Neuronal stem cell (in vitro differentiated cells): ENCODE measurements at regions not wholly inside any gene's neighbourhood (a gene's known extent, or its start where the extent isn't known, plus 50 kb on each side); places are given as distances from the start of the nearest gene placed in this dataset.

Experiments used
- DNase-seq: peaks from one replicate; pipeline ENCODE4 v3.0.0-alpha.2; 2013; ENCODE audit warnings: low spot score
- H2AFZ ChIP-seq: one replicate; pipeline ENCODE4 v1.6.1; 2013; ENCODE audit warnings: mild to moderate bottlenecking, low read length, inconsistent platforms
- H2AK5ac ChIP-seq: 2 replicates; pipeline ENCODE4 v1.6.1; 2013; ENCODE audit warnings: low read depth, mild to moderate bottlenecking, inconsistent platforms, low read length, moderate library complexity, mixed read lengths
- H2BK120ac ChIP-seq: 2 replicates; pipeline ENCODE4 v1.6.1; 2013; ENCODE audit warnings: low read depth, mild to moderate bottlenecking, inconsistent platforms, low read length, moderate library complexity, mixed read lengths
- H2BK12ac ChIP-seq: one replicate; pipeline ENCODE4 v1.6.1; 2013; ENCODE audit warnings: low read length, inconsistent platforms
- H2BK15ac ChIP-seq: 2 replicates; pipeline ENCODE4 v1.6.1; 2013; ENCODE audit warnings: mild to moderate bottlenecking, low read length, inconsistent platforms, mixed read lengths
- H2BK5ac ChIP-seq: one replicate; pipeline ENCODE4 v1.6.1; 2013; ENCODE audit warnings: inconsistent platforms, mild to moderate bottlenecking, low read length, moderate library complexity
- H3K14ac ChIP-seq: one replicate; pipeline ENCODE4 v1.6.1; 2013; ENCODE audit warnings: low read length, inconsistent platforms
- H3K18ac ChIP-seq: 2 replicates; pipeline ENCODE4 v1.6.1; 2013; ENCODE audit warnings: low read length, inconsistent platforms
- H3K23ac ChIP-seq: 2 replicates; pipeline ENCODE4 v1.6.1; 2013; ENCODE audit warnings: low read depth, mild to moderate bottlenecking, mixed read lengths, low read length, inconsistent platforms; ENCODE audit not compliant: poor library complexity
- H3K27ac ChIP-seq: replicated peaks from 3 replicates; pipeline ENCODE4 v1.5.1; 2013; ENCODE audit warnings: low read length, inconsistent platforms
- H3K27me3 ChIP-seq, 3 experiments: 2 replicates each; pipeline ENCODE4 v1.6.1; 2013; ENCODE audit warnings: low read length in 3 of 3, mild to moderate bottlenecking in 2 of 3, inconsistent platforms in 1 of 3, low read depth in 1 of 3, mixed read lengths in 1 of 3, moderate library complexity in 1 of 3; ENCODE audit not compliant: control insufficient read depth in 3 of 3, insufficient read depth in 3 of 3
- H3K36me3 ChIP-seq, 2 donors: replicated peaks in 1 of 2; 2 replicates each; pipeline ENCODE4 v1.6.1; 2013; ENCODE audit warnings: low read length in 2 of 2; ENCODE audit not compliant: control insufficient read depth in 2 of 2, insufficient read depth in 2 of 2
- H3K4ac ChIP-seq: 2 replicates; pipeline ENCODE4 v1.6.1; 2013; ENCODE audit warnings: inconsistent platforms, mild to moderate bottlenecking, low read length, moderate library complexity
- H3K4me1 ChIP-seq, 2 donors: 1 replicate in 1 of 2; 2 replicates in 1 of 2; pipeline ENCODE4 v1.6.1; 2013; ENCODE audit warnings: low read length in 2 of 2, low read depth in 1 of 2; ENCODE audit not compliant: control insufficient read depth in 2 of 2, insufficient read depth in 1 of 2
- H3K4me2 ChIP-seq: one replicate; pipeline ENCODE4 v1.6.1; 2013; ENCODE audit warnings: mild to moderate bottlenecking, low read length, inconsistent platforms; ENCODE audit not compliant: insufficient read depth, poor library complexity, severe bottlenecking
- H3K4me3 ChIP-seq, 2 donors: 2 replicates each; pipeline ENCODE4 v1.5.1; 2013; ENCODE audit warnings: low read length in 2 of 2, mild to moderate bottlenecking in 2 of 2, inconsistent platforms in 1 of 2, moderate library complexity in 1 of 2
- H3K79me1 ChIP-seq: one replicate; pipeline ENCODE4 v1.6.1; 2013; ENCODE audit warnings: low read depth, mild to moderate bottlenecking, inconsistent platforms, low read length, moderate library complexity
- H3K9ac ChIP-seq: one replicate; pipeline ENCODE4 v1.6.1; 2013; ENCODE audit warnings: mild to moderate bottlenecking, low read depth, low read length, inconsistent platforms; ENCODE audit not compliant: poor library complexity
- H3K9me3 ChIP-seq, 2 donors: replicated peaks in 1 of 2; 2 replicates each; pipeline versions ENCODE3 to v1.6.1; 2013; ENCODE audit warnings: low read length in 2 of 2, mild to moderate bottlenecking in 2 of 2, inconsistent platforms in 1 of 2, low read depth in 1 of 2, mixed read lengths in 1 of 2, moderate library complexity in 1 of 2; ENCODE audit not compliant: control insufficient read depth in 2 of 2, insufficient read depth in 1 of 2
- H4K8ac ChIP-seq: one replicate; pipeline ENCODE4 v1.6.1; 2013; ENCODE audit warnings: low read depth, mild to moderate bottlenecking, inconsistent platforms, low read length, moderate library complexity
- H4K91ac ChIP-seq: one replicate; pipeline ENCODE4 v1.6.1; 2013; ENCODE audit warnings: low read length, low read depth, mild to moderate bottlenecking, inconsistent platforms; ENCODE audit not compliant: poor library complexity
- WGBS, 2 donors: extraction: QIAGEN DNeasy Blood & Tissue Kit; methylation state at CpG; one replicate each; pipeline ENCODE4 v1.1.7; 2013; ENCODE audit warnings: missing lambda C conversion rate in 2 of 2, mixed read lengths in 1 of 2; ENCODE audit not compliant: insufficient read length in 2 of 2, insufficient replicate concordance in 1 of 2; ENCODE audit errors: extremely low coverage in 2 of 2; 5-methylcytosine and 5-hydroxymethylcytosine counted together

DNA sequence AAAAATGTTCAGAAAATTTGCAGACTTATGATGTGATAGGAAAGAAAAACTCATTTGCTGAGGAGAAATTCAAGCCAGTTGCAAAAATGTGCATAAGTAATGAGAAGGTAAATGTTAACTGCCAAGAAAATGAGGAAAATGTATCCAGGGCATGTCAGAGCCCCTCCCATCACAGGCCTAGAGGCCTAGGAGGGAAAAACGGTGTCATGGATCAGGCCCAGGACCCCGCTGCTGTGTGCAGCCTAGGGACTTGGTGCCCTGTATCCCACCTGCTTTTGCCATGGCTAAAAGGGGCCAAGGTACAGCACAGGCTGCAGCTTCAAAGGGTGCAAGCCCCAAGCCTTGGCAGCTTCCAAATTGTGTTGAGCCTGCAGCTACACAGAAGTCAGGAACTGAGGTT, 214.0 kb upstream of the ADGRL4 start:
- Histone ChIP-seq H2AFZ (no peak overlapping the region), H3K9me3 (peaks cover 0 to 3% of the 10 kb centered on the region in 2 donors), H3K27me3 (no peaks in the 10 kb centered on the region), H3K4ac (no peak overlapping the region), H3K14ac (no peak overlapping the region), H2BK120ac (no peak overlapping the region), H2BK5ac (no peak overlapping the region), H3K36me3 (no peaks in the 10 kb centered on the region), H3K27ac (no peak overlapping the region), H3K4me1 (no peaks in the 10 kb centered on the region), H3K18ac (no peak overlapping the region), H3K4me2 (no peak overlapping the region), H3K23ac (no peak overlapping the region), H2AK5ac (no peak overlapping the region), H3K4me3 (no peak overlapping the region), H2BK15ac (no peak overlapping the region), H3K79me1 (no peaks in the 10 kb centered on the region), H3K9ac (no peak overlapping the region), H4K91ac (no peak overlapping the region), H2BK12ac (no peak overlapping the region), H4K8ac (no peak overlapping the region)
- DNase-seq: no peak
- no CpG with 5 or more reads among the region's 2 CpGs for WGBS, 2 donors

- Histone ChIP-seq H3K36me3 (no peaks in the 10 kb centered on the region), H3K9ac (no peak overlapping the region), H3K4ac (no peak overlapping the region), H2BK5ac (no peak overlapping the region), H2AK5ac (no peak overlapping the region), H3K79me1 (no peaks in the 10 kb centered on the region), H3K4me3 (no peak overlapping the region), H3K9me3 (no peaks in the 10 kb centered on the region), H3K23ac (no peak overlapping the region), H4K91ac (no peak overlapping the region), H2BK120ac (no peak overlapping the region), H3K14ac (no peak overlapping the region), H3K4me2 (no peak overlapping the region), H3K4me1 (no peaks in the 10 kb centered on the region), H3K27me3 (no peaks in the 10 kb centered on the region), H2AFZ (no peak overlapping the region), H2BK15ac (no peak overlapping the region), H2BK12ac (no peak overlapping the region), H3K18ac (no peak overlapping the region), H3K27ac (no peak overlapping the region), H4K8ac (no peak overlapping the region)
- no peak for DNase-seq
- no CpG with 5 or more reads among the region's 4 CpGs for WGBS, 2 donors
Observed at GRCh38 chr1:79215311-79215710, 208.8 kb upstream of the ADGRL4 start.

GRCh38 chr1:79207786-79208185, 201.3 kb upstream of the ADGRL4 start:
- H2BK5ac ChIP-seq: no peak overlapping the region

GRCh38 chr1:79207331-79207730, 200.8 kb upstream of the ADGRL4 start:
- no peaks in the 10 kb centered on the region for H3K79me1 ChIP-seq
- peak overlapping the region; percentile 9 for H3K9ac ChIP-seq
- no peak overlapping the region for H4K91ac ChIP-seq
- no CpG with 5 or more reads among the region's 5 CpGs for WGBS, 2 donors
- H3K36me3 ChIP-seq: no peaks in the 10 kb centered on the region
- H2BK120ac ChIP-seq: no peak overlapping the region
- no peaks in the 10 kb centered on the region for H3K9me3 ChIP-seq
- H2BK15ac ChIP-seq: no peak overlapping the region
- H2AFZ ChIP-seq: no peak overlapping the region
- H4K8ac ChIP-seq: no peak overlapping the region
- no peak overlapping the region for H3K18ac ChIP-seq
- no peak overlapping the region for H2BK12ac ChIP-seq
- no peak overlapping the region for H3K4me2 ChIP-seq
- no peak overlapping the region for H3K4me3 ChIP-seq
- no peak overlapping the region for H2BK5ac ChIP-seq
- no peak overlapping the region for H2AK5ac ChIP-seq
- no peak overlapping the region for H3K27ac ChIP-seq
- H3K23ac ChIP-seq: no peak overlapping the region
- no peak overlapping the region for H3K4ac ChIP-seq
- no peaks in the 10 kb centered on the region for H3K4me1 ChIP-seq
- H3K14ac ChIP-seq: no peak overlapping the region
- H3K27me3 ChIP-seq: no peaks in the 10 kb centered on the region
- DNase-seq: no peak

More at GRCh38 chr1:79207786-79208185, 201.3 kb upstream of the ADGRL4 start:
- Histone ChIP-seq H3K4me2 (no peak overlapping the region), H3K27me3 (no peaks in the 10 kb centered on the region), H3K9ac (no peak overlapping the region), H4K91ac (no peak overlapping the region), H3K27ac (no peak overlapping the region), H3K23ac (no peak overlapping the region), H3K4me3 (no peak overlapping the region), H2AFZ (no peak overlapping the region), H2BK12ac (no peak overlapping the region), H3K4me1 (no peaks in the 10 kb centered on the region), H2BK15ac (no peak overlapping the region), H3K18ac (no peak overlapping the region), H2BK120ac (no peak overlapping the region), H3K36me3 (no peaks in the 10 kb centered on the region), H3K9me3 (no peaks in the 10 kb centered on the region), H2AK5ac (no peak overlapping the region), H3K4ac (no peak overlapping the region), H4K8ac (no peak overlapping the region), H3K14ac (no peak overlapping the region), H3K79me1 (no peaks in the 10 kb centered on the region)
- no peak for DNase-seq
- WGBS, 2 donors: no CpG with 5 or more reads among the region's 4 CpGs
